B cell (primary cell): ENCODE measurements at regions not wholly inside any gene's neighbourhood (a gene's known extent, or its start where the extent isn't known, plus 50 kb on each side); places are given as distances from the start of the nearest gene placed in this dataset.

Source experiments
- CTCF ChIP-seq: fragments of 200-600 bp; IDR thresholded peaks from one replicate; pipeline ENCODE4 v1.8.0; 2022; ENCODE audit warnings: antibody characterized with exemption, mild to moderate bottlenecking
- EZH2 ChIP-seq: IDR thresholded peaks from 2 replicates; pipeline ENCODE4 v1.6.1; 2012; ENCODE audit warnings: borderline replicate concordance, low read depth, mild to moderate bottlenecking, moderate library complexity, low read length; ENCODE audit not compliant: insufficient read depth, poor library complexity, severe bottlenecking

GRCh38 chr16:87207965-87208364 is 109.2 kb downstream of the C16orf95 start:
- TF ChIP-seq CTCF (no peak), EZH2 (no peak)
